GM12892 (cell line): ENCODE measurements at regions not wholly inside any gene's neighbourhood (a gene's known extent, or its start where the extent isn't known, plus 50 kb on each side); places are given as distances from the start of the nearest gene placed in this dataset.

Experiments
- POLR2AphosphoS5 ChIP-seq: IDR thresholded peaks from 2 replicates; pipeline ENCODE4 v1.6.1; 2011; ENCODE audit warnings: low read depth, low read length, control low read depth
- TAF1 ChIP-seq: IDR thresholded peaks from 2 replicates; pipeline ENCODE4 v1.6.1; 2011; ENCODE audit warnings: low read depth, mild to moderate bottlenecking, control low read depth, low read length, borderline replicate concordance

DNA sequence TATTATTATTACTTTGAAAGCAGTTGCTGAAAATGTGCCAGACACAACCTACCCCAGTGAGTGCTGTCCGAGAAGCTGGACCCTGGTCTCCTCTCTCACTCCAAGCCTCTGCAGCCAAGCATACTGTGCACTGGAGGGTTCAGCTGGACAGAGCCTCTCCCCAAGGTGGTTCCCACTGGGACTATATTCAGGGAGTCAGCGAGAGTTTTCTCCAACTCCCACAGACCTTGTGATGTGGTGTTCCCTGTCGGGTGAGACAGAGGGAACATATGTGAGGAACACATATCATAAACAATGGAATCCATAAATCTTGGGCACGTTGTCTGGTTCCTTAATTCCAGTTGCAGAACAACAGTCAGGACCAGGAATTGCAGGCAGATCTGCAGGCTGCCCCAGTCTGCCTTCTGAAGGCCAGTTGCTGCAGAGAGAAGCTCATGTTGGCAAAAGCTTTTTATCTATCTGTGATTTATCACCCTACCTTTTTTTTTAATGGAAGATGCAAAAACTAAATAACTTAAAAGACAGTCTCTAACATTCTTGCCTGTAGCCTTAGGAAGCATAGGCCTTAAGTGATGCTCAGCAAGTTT is 619.8 kb upstream of the TBX3 start:
- TF ChIP-seq TAF1 = no peak
- no peak for TF ChIP-seq POLR2AphosphoS5
